Activated CD4-positive, alpha-beta T cell treated with anti-CD3 and anti-CD28 coated beads, Interleukin-2, amount 50 U/mL, for 4 hours (primary cell): ENCODE measurements at regions not wholly inside any gene's neighbourhood (a gene's known extent, or its start where the extent isn't known, plus 50 kb on each side); places are given as distances from the start of the nearest gene placed in this dataset.

ENCODE experiments used
- DNase-seq, 2 experiments: peaks; one replicate each; pipeline ENCODE4 v3.0.0-alpha.2; 2020

- DNase-seq, result no peak
Observed at GRCh38 chr5:2432076-2432920, 319.2 kb downstream of the IRX2 start.

GRCh38 chr5:2430606-2431005, 320.9 kb downstream of the IRX2 start:
- no peak for DNase-seq

- no peak for DNase-seq
Observed at GRCh38 chr5:2427983-2428382, 323.5 kb downstream of the IRX2 start.

GRCh38 chr5:2423634-2424033, 327.8 kb downstream of the IRX2 start:
- no peak for DNase-seq

GRCh38 chr5:2417301-2417700, 334.2 kb downstream of the IRX2 start:
- no peak for DNase-seq

GRCh38 chr5:2415678-2416077, 335.8 kb downstream of the IRX2 start:
- DNase-seq, result no peak

- DNase-seq, result no peak
Observed at GRCh38 chr5:2410451-2410850, 341.0 kb downstream of the IRX2 start.

GRCh38 chr5:2403296-2403695, 348.2 kb downstream of the IRX2 start:
- DNase-seq, result no peak

GRCh38 chr5:2399804-2400203, 351.7 kb downstream of the IRX2 start:
- no peak for DNase-seq

- no peak for DNase-seq
Observed at GRCh38 chr5:2399096-2399495, 352.4 kb downstream of the IRX2 start.

- DNase-seq, result no peak
Observed at GRCh38 chr5:2393556-2393955, 357.9 kb downstream of the IRX2 start.

- DNase-seq, result no peak
Observed at GRCh38 chr5:2391566-2391965, 359.9 kb downstream of the IRX2 start.

- DNase-seq, result no peak
Observed at GRCh38 chr5:2391021-2391420, 360.5 kb downstream of the IRX2 start.

- no peak for DNase-seq
Observed at GRCh38 chr5:2388571-2388970, 362.9 kb downstream of the IRX2 start.

- DNase-seq, result no peak
Observed at GRCh38 chr5:2387634-2388325, 363.7 kb downstream of the IRX2 start.

GRCh38 chr5:2387250-2387633, 364.2 kb downstream of the IRX2 start:
- no peak for DNase-seq

- no peak for DNase-seq
Observed at GRCh38 chr5:2385818-2386217, 365.7 kb downstream of the IRX2 start.

- DNase-seq, result no peak
Observed at GRCh38 chr5:2383698-2384065, 367.8 kb downstream of the IRX2 start.

- no peak for DNase-seq
Observed at GRCh38 chr5:2382776-2383697, 368.4 kb downstream of the IRX2 start.

- no peak for DNase-seq
Observed at GRCh38 chr5:2381861-2382260, 369.6 kb downstream of the IRX2 start.

GRCh38 chr5:2381070-2381469, 370.4 kb downstream of the IRX2 start:
- no peak for DNase-seq

- no peak for DNase-seq
Observed at GRCh38 chr5:2378976-2379375, 372.5 kb downstream of the IRX2 start.

- DNase-seq, result no peak
Observed at GRCh38 chr5:2378108-2378507, 373.4 kb downstream of the IRX2 start.
